ENCODE measurements at regions not wholly inside any gene's neighbourhood (a gene's known extent, or its start where the extent isn't known, plus 50 kb on each side); places are given as distances from the start of the nearest gene placed in this dataset.
A peak's percentile ranks its signal among the peaks of the same experiment; 100 is the strongest.

GRCh38 chr3:63048367-63049326, 173.4 kb upstream of the CADPS start:
- DNase-seq = no peak

- no peak for DNase-seq
These were observed 175.4 kb upstream of the CADPS start for GRCh38 chr3:63050548-63051177.

GRCh38 chr3:63051920-63052319, 176.7 kb upstream of the CADPS start:
- no peak for DNase-seq

- DNase-seq = no peak
These were observed 181.7 kb upstream of the CADPS start for GRCh38 chr3:63056932-63057331.

GRCh38 chr3:63060412-63060811, 185.2 kb upstream of the CADPS start:
- DNase-seq = no peak

GRCh38 chr3:63061449-63061848, 186.2 kb upstream of the CADPS start:
- no peak for DNase-seq

- DNase-seq = no peak
These were observed 189.1 kb upstream of the CADPS start for GRCh38 chr3:63064209-63064755.

GRCh38 chr3:63067999-63068645, 192.9 kb upstream of the CADPS start:
- peak; percentile 7 for DNase-seq

- DNase-seq = no peak
These were observed 194.7 kb upstream of the CADPS start for GRCh38 chr3:63069806-63070475.

- no peak for DNase-seq
These were observed 195.2 kb upstream of the CADPS start for GRCh38 chr3:63070476-63070810.

GRCh38 chr3:63076357-63076756, 201.1 kb upstream of the CADPS start:
- DNase-seq = no peak

GRCh38 chr3:63086190-63086589, 191.9 kb upstream of the SYNPR start:
- DNase-seq = no peak

GRCh38 chr3:63089007-63089750, 188.9 kb upstream of the SYNPR start:
- no peak for DNase-seq

- no peak for DNase-seq
These were observed 188.4 kb upstream of the SYNPR start for GRCh38 chr3:63089751-63090132.

- DNase-seq = no peak
These were observed 187.5 kb upstream of the SYNPR start for GRCh38 chr3:63090656-63091055.

GRCh38 chr3:63092515-63092914, 185.6 kb upstream of the SYNPR start:
- DNase-seq = no peak

GRCh38 chr3:63094642-63095408, 183.3 kb upstream of the SYNPR start:
- DNase-seq = no peak

GRCh38 chr3:63096248-63097058, 181.7 kb upstream of the SYNPR start:
- no peak for DNase-seq

- no peak for DNase-seq
These were observed 180.7 kb upstream of the SYNPR start for GRCh38 chr3:63097396-63097795.

- DNase-seq = no peak
These were observed 161.2 kb upstream of the SYNPR start for GRCh38 chr3:63116922-63117321.

- DNase-seq = no peak
These were observed 154.0 kb upstream of the SYNPR start for GRCh38 chr3:63124090-63124489.
